ENCODE measurements at regions not wholly inside any gene's neighbourhood (a gene's known extent, or its start where the extent isn't known, plus 50 kb on each side); places are given as distances from the start of the nearest gene placed in this dataset.

DNA sequence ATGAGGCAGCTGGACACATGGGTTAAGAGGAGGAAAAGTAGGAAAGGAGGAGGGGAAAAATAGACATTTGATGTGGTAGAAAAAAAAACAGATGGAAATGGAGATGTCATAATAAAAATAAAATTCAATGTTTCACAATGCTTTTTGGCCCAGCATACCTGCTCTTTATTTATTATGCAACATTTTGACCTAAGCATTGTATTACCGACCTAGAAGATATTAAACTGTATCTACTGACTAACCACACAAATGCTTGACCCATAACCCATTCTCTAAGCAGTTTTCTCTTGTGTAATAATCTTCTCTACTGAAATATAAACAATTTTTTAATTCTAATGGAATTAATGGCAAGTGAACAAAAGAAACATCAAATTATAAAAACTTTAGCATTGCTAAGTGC lies 362.3 kb downstream of the FBXO15 start:
- Mint-ChIP-seq H3K4me3 (no peak overlapping the region), H3K27ac (no peak overlapping the region), H3K4me1 (peaks cover 6 to 9% of the 10 kb centered on the region in 2 experiments), H3K9me3 (peaks cover 6 to 13% of the 10 kb centered on the region in 2 experiments), H3K36me3 (ENCODE audit: insufficient read depth in 1 of 3, low read depth in 3 of 3) (peaks cover 0 to 11% (median 7%) of the 10 kb centered on the region in 3 experiments; a peak in 3 of 7 replicates), H3K27me3 (ENCODE audit: low read depth) (no peaks in the 10 kb centered on the region)
- Histone ChIP-seq H4K91ac (ENCODE audit: insufficient read length, low read depth, low read length) (no peak overlapping the region), H3K4ac (ENCODE audit: low read depth, low read length) (no peak overlapping the region), H2BK15ac (ENCODE audit: low read depth, low read length) (no peak overlapping the region), H2BK12ac (ENCODE audit: insufficient read length, low read depth, low read length) (no peak overlapping the region), H3K23me2 (ENCODE audit: insufficient read length, low read depth, low read length, poor library complexity, severe bottlenecking) (no peaks in the 10 kb centered on the region), H3K4me2 (ENCODE audit: insufficient read depth, insufficient read length, low read length) (no peak overlapping the region), H3K56ac (ENCODE audit: insufficient read length, low read depth, low read length) (no peak overlapping the region), H2BK20ac (ENCODE audit: low read depth, low read length, poor library complexity, severe bottlenecking) (no peak overlapping the region), H3K4me1 (ENCODE audit: insufficient read depth, low read length) (no peaks in the 10 kb centered on the region; the same call in 1 of the 2 replicates), H3K79me1 (ENCODE audit: insufficient read depth, low read depth, low read length, poor library complexity, severe bottlenecking) (no peaks in the 10 kb centered on the region), H4K5ac (ENCODE audit: insufficient read length, low read depth, low read length) (no peak overlapping the region), H3K23ac (ENCODE audit: insufficient read length, low read depth, low read length) (no peak overlapping the region), H3K9me3 (ENCODE audit: control insufficient read depth, low read depth, low read length) (no peaks in the 10 kb centered on the region), H3T11ph (ENCODE audit: low read length) (no peak overlapping the region), H2AK5ac (ENCODE audit: insufficient read length, low read length) (no peak overlapping the region), H4K20me1 (ENCODE audit: control insufficient read depth, insufficient read depth, insufficient read length) (no peaks in the 10 kb centered on the region), H3K27me3 (ENCODE audit: insufficient read depth, low read length) (no peaks in the 10 kb centered on the region), H3K9ac (ENCODE audit: extremely low read depth, insufficient read length, low read length) (no peak overlapping the region), H3K79me2 (ENCODE audit: insufficient read depth, low read length) (no peaks in the 10 kb centered on the region), H4K8ac (replicated peaks; ENCODE audit: insufficient read length, low read depth, low read length) (no peak overlapping the region), H3K14ac (ENCODE audit: insufficient read depth, low read length) (no peak overlapping the region), H2BK5ac (ENCODE audit: insufficient read length, low read length) (no peak overlapping the region), H3K27ac (ENCODE audit: insufficient read length, low read depth, low read length) (no peak overlapping the region), H2AFZ (ENCODE audit: low read length) (no peak overlapping the region), H2BK120ac (ENCODE audit: low read depth, low read length, poor library complexity, severe bottlenecking) (no peak overlapping the region), H3K18ac (ENCODE audit: insufficient read length, low read depth, low read length) (no peak overlapping the region)
- TF ChIP-seq, protein P1, sequence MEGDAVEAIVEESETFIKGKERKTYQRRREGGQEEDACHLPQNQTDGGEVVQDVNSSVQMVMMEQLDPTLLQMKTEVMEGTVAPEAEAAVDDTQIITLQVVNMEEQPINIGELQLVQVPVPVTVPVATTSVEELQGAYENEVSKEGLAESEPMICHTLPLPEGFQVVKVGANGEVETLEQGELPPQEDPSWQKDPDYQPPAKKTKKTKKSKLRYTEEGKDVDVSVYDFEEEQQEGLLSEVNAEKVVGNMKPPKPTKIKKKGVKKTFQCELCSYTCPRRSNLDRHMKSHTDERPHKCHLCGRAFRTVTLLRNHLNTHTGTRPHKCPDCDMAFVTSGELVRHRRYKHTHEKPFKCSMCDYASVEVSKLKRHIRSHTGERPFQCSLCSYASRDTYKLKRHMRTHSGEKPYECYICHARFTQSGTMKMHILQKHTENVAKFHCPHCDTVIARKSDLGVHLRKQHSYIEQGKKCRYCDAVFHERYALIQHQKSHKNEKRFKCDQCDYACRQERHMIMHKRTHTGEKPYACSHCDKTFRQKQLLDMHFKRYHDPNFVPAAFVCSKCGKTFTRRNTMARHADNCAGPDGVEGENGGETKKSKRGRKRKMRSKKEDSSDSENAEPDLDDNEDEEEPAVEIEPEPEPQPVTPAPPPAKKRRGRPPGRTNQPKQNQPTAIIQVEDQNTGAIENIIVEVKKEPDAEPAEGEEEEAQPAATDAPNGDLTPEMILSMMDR (conservative IDR thresholded peaks at IDR 0.05), result no peak
- no peak for DNase-seq
- WGBS (ENCODE audit: extremely low coverage, insufficient read length, low lambda C conversion rate), result no CpG with 5 or more reads among the region's 1 CpG

Measured in H9 (cell line).